ENCODE measurements at regions not wholly inside any gene's neighbourhood (a gene's known extent, or its start where the extent isn't known, plus 50 kb on each side); places are given as distances from the start of the nearest gene placed in this dataset.

GRCh38 chr6:146883640-146884531 is 285.1 kb downstream of the ADGB start:
- no peaks in the 10 kb centered on the region for H3K4me1 ChIP-seq (ENCODE audit: insufficient read depth, low read length)
- Mint-ChIP-seq H3K9me3 (peaks cover 0 to 1% (median 0%) of the 10 kb centered on the region in 8 donors), H3K4me3 (no peak overlapping the region), H3K27me3 (peaks cover 0 to 5% of the 10 kb centered on the region in 2 donors), H3K27ac (no peak overlapping the region), H3K4me1 (peaks cover 0 to 6% (median 0%) of the 10 kb centered on the region in 4 donors), H3K36me3 (no peaks in the 10 kb centered on the region)
- no peak overlapping the region for H3K27ac ChIP-seq (ENCODE audit: low read depth, low read length)
- ChIA-PET POLR2A (ENCODE audit: partially characterized antibody) (no interaction called here), CTCF (ENCODE audit: partially characterized antibody) (interaction anchor here (1.0 kb wide), 2 partner anchors 25 to 27 kb away, joined by 3 to 4 read pairs; no protein-coding TSS in a partner anchor)
- DNase-seq, result no peak
- intact Hi-C loops (cut with micrococcal nuclease), result no loop called here
- no peak overlapping the region for H3K4me3 ChIP-seq (ENCODE audit: low read length in 2 of 2)
- H3K36me3 ChIP-seq (ENCODE audit: insufficient read depth, low read length), result no peaks in the 10 kb centered on the region
- no peaks in the 10 kb centered on the region for H3K27me3 ChIP-seq (ENCODE audit: insufficient read depth, low read length)
- H3K9me3 ChIP-seq (ENCODE audit: control insufficient read depth in 1 of 2, low read length in 2 of 2), result no peaks in the 10 kb centered on the region

- ChIA-PET POLR2A (ENCODE audit: partially characterized antibody) (no interaction called here), CTCF (ENCODE audit: partially characterized antibody) (interaction anchor here (1.0 kb wide), 2 partner anchors 26 to 28 kb away, joined by 3 to 4 read pairs; no protein-coding TSS in a partner anchor)
- Histone ChIP-seq H3K4me3 (ENCODE audit: low read length in 2 of 2) (no peak overlapping the region), H3K36me3 (ENCODE audit: insufficient read depth, low read length) (no peaks in the 10 kb centered on the region), H3K27ac (ENCODE audit: low read depth, low read length) (no peak overlapping the region), H3K27me3 (ENCODE audit: insufficient read depth, low read length) (no peaks in the 10 kb centered on the region), H3K4me1 (ENCODE audit: insufficient read depth, low read length) (no peaks in the 10 kb centered on the region), H3K9me3 (ENCODE audit: control insufficient read depth in 1 of 2, low read length in 2 of 2) (no peaks in the 10 kb centered on the region)
- Mint-ChIP-seq H3K27me3 (peaks cover 2 to 5% of the 10 kb centered on the region in 2 donors), H3K36me3 (no peaks in the 10 kb centered on the region), H3K4me1 (peaks cover 0 to 6% (median 0%) of the 10 kb centered on the region in 4 donors), H3K4me3 (no peak overlapping the region), H3K27ac (no peak overlapping the region), H3K9me3 (peaks cover 0 to 1% (median 0%) of the 10 kb centered on the region in 8 donors)
- intact Hi-C loops (cut with micrococcal nuclease), result no loop called here
- no peak for DNase-seq
Observed at GRCh38 chr6:146884728-146885127, 286.0 kb downstream of the ADGB start.

- H3K27me3 ChIP-seq (ENCODE audit: insufficient read depth, low read length), result no peaks in the 10 kb centered on the region
- H3K27ac ChIP-seq (ENCODE audit: low read depth, low read length), result no peak overlapping the region
- Mint-ChIP-seq H3K27me3 (peaks cover 2 to 5% of the 10 kb centered on the region in 2 donors), H3K27ac (no peak overlapping the region), H3K36me3 (no peaks in the 10 kb centered on the region), H3K4me3 (no peak overlapping the region), H3K9me3 (peaks cover 0 to 1% (median 0%) of the 10 kb centered on the region in 8 donors), H3K4me1 (peaks cover 0 to 6% (median 0%) of the 10 kb centered on the region in 4 donors)
- intact Hi-C loops (cut with micrococcal nuclease), result no loop called here
- no peaks in the 10 kb centered on the region for H3K36me3 ChIP-seq (ENCODE audit: insufficient read depth, low read length)
- ChIA-PET CTCF (ENCODE audit: partially characterized antibody) (no interaction called here), POLR2A (ENCODE audit: partially characterized antibody) (no interaction called here)
- DNase-seq, result no peak
- H3K4me3 ChIP-seq (ENCODE audit: low read length in 2 of 2), result no peak overlapping the region
- no peaks in the 10 kb centered on the region for H3K9me3 ChIP-seq (ENCODE audit: control insufficient read depth in 1 of 2, low read length in 2 of 2)
- H3K4me1 ChIP-seq (ENCODE audit: insufficient read depth, low read length), result no peaks in the 10 kb centered on the region
Observed at GRCh38 chr6:146885708-146886457, 287.1 kb downstream of the ADGB start.

DNA sequence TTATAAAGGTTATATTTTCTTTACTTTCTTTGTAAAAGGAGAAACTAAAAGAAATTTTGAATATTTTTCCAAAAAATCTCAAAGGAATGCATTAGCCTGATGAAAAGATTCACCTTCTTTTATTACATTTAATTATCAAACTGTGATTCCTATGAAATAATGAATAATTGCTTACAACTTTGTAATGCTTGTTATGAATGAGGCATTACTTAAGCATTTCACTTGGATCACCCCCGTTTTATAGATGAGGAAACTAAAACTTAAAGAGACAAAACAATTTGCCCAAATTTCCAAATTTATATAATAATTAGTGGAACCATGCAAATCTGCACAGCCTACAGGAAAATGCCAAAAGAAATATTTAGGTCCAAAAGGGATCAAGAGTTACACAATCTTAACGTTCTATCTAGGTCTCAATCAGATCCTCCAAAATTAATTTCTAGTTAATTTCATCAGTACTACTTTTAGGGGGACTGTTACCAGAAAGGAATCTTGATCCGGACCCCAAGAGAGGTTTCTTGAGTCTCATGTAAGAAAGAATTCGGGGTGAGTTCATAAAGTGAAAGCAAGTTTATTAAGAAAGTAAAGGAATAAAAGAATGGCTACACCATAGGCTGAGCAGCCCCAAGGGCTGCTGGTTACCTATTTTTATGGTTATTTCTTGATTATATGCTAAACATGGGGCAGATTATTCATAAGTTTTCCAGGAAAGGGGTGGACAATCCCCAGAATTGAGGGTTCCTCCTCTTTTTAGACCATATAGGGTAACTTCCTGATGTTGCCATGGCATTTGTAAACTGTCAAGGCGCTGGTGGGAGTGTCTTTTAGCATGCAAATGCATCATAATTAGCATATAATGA is 288.0 kb downstream of the ADGB start:
- no peak overlapping the region for H3K27ac Mint-ChIP-seq
- peaks cover 0 to 1% (median 0%) of the 10 kb centered on the region in 8 donors for H3K9me3 Mint-ChIP-seq
- POLR2A ChIA-PET (ENCODE audit: partially characterized antibody), result no interaction called here
- H3K27me3 Mint-ChIP-seq, result peaks cover 2 to 5% of the 10 kb centered on the region in 2 donors
- no peak for DNase-seq
- peaks cover 0 to 6% (median 0%) of the 10 kb centered on the region in 4 donors for H3K4me1 Mint-ChIP-seq
- Histone ChIP-seq H3K9me3 (ENCODE audit: control insufficient read depth in 1 of 2, low read length in 2 of 2) (no peaks in the 10 kb centered on the region), H3K36me3 (ENCODE audit: insufficient read depth, low read length) (no peaks in the 10 kb centered on the region), H3K27me3 (ENCODE audit: insufficient read depth, low read length) (no peaks in the 10 kb centered on the region), H3K4me1 (ENCODE audit: insufficient read depth, low read length) (no peaks in the 10 kb centered on the region), H3K4me3 (ENCODE audit: low read length in 2 of 2) (no peak overlapping the region), H3K27ac (ENCODE audit: low read depth, low read length) (no peak overlapping the region)
- no peaks in the 10 kb centered on the region for H3K36me3 Mint-ChIP-seq
- CTCF ChIA-PET (ENCODE audit: partially characterized antibody), result no interaction called here
- intact Hi-C loops (cut with micrococcal nuclease), result no loop called here
- H3K4me3 Mint-ChIP-seq, result no peak overlapping the region

DNA sequence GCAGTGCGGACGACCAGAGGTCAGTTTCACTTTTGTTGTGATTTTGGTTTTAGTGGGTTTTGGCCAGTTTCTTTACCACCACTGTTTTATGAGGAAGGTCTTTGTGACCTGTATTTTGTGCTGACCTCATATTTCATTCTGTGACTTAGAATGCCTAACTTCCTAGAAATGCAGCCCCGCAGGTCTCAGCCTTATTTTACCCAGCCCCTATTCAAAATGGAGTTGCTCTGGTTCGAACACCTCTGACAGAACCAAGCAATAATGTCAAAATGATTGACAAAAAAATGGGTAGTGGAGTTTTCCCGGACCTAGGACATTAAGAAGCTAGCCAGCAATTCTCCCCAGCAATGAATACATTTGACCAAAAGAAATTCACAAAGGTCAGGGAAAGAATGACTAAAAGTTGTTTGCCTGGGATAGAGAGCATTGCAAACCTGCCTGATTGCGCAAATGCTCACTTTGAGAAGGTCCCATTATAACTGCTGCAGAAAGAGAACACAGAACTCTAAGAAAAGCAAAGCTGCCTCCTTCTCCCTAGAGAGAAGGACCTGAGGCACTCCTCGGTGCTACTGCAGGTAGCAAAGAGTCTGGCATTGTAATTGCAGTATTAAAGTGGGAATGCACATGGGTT is 288.8 kb downstream of the ADGB start:
- no peak overlapping the region for H3K4me3 ChIP-seq (ENCODE audit: low read length in 2 of 2)
- intact Hi-C loops (cut with micrococcal nuclease), result no loop called here
- no peaks in the 10 kb centered on the region for H3K4me1 ChIP-seq (ENCODE audit: insufficient read depth, low read length)
- POLR2A ChIA-PET (ENCODE audit: partially characterized antibody), result no interaction called here
- H3K9me3 ChIP-seq (ENCODE audit: control insufficient read depth in 1 of 2, low read length in 2 of 2), result no peaks in the 10 kb centered on the region
- H3K27ac Mint-ChIP-seq, result no peak overlapping the region
- no peaks in the 10 kb centered on the region for H3K36me3 ChIP-seq (ENCODE audit: insufficient read depth, low read length)
- H3K9me3 Mint-ChIP-seq, result peaks cover 0 to 1% (median 0%) of the 10 kb centered on the region in 8 donors
- CTCF ChIA-PET (ENCODE audit: partially characterized antibody), result no interaction called here
- H3K4me1 Mint-ChIP-seq, result peaks cover 0 to 6% (median 0%) of the 10 kb centered on the region in 4 donors
- H3K27me3 Mint-ChIP-seq, result peaks cover 3 to 5% of the 10 kb centered on the region in 2 donors
- no peaks in the 10 kb centered on the region for H3K36me3 Mint-ChIP-seq
- no peak for DNase-seq
- no peak overlapping the region for H3K27ac ChIP-seq (ENCODE audit: low read depth, low read length)
- H3K4me3 Mint-ChIP-seq, result no peak overlapping the region
- H3K27me3 ChIP-seq (ENCODE audit: insufficient read depth, low read length), result no peaks in the 10 kb centered on the region

GRCh38 chr6:146889303-146889702 is 290.5 kb downstream of the ADGB start:
- POLR2A ChIA-PET (ENCODE audit: partially characterized antibody), result no interaction called here
- no peak overlapping the region for H3K27ac ChIP-seq (ENCODE audit: low read depth, low read length)
- intact Hi-C loops (cut with micrococcal nuclease), result no loop called here
- H3K4me1 Mint-ChIP-seq, result peaks cover 0 to 6% (median 0%) of the 10 kb centered on the region in 4 donors
- no peaks in the 10 kb centered on the region for H3K4me1 ChIP-seq (ENCODE audit: insufficient read depth, low read length)
- H3K27me3 Mint-ChIP-seq, result peaks cover 4 to 5% of the 10 kb centered on the region in 2 donors
- H3K36me3 ChIP-seq (ENCODE audit: insufficient read depth, low read length), result no peaks in the 10 kb centered on the region
- H3K27ac Mint-ChIP-seq, result no peak overlapping the region
- CTCF ChIA-PET (ENCODE audit: partially characterized antibody), result no interaction called here
- no peak overlapping the region for H3K4me3 ChIP-seq (ENCODE audit: low read length in 2 of 2)
- peaks cover 0 to 1% (median 0%) of the 10 kb centered on the region in 8 donors for H3K9me3 Mint-ChIP-seq
- H3K36me3 Mint-ChIP-seq, result no peaks in the 10 kb centered on the region
- no peak for DNase-seq
- no peaks in the 10 kb centered on the region for H3K9me3 ChIP-seq (ENCODE audit: control insufficient read depth in 1 of 2, low read length in 2 of 2)
- H3K4me3 Mint-ChIP-seq, result no peak overlapping the region
- H3K27me3 ChIP-seq (ENCODE audit: insufficient read depth, low read length), result no peaks in the 10 kb centered on the region
